Breast epithelium (tissue), 3 donors: ENCODE measurements at regions not wholly inside any gene's neighbourhood (a gene's known extent, or its start where the extent isn't known, plus 50 kb on each side); places are given as distances from the start of the nearest gene placed in this dataset.

ENCODE experiments used
- CTCF ChIP-seq, 3 donors: fragments of 450-650 bp; IDR thresholded peaks; one replicate each; pipeline ENCODE4 v1.5.1; 2016 to 2017; ENCODE audit warnings: antibody characterized with exemption in 3 of 3, mild to moderate bottlenecking in 3 of 3, moderate library complexity in 3 of 3
- POLR2A ChIP-seq: fragments of 450-650 bp; IDR thresholded peaks from one replicate; pipeline ENCODE4 v1.6.1; 2016; ENCODE audit warnings: antibody characterized with exemption, mild to moderate bottlenecking, moderate library complexity
- POLR2AphosphoS5 ChIP-seq, 3 donors: sonication (generic); formaldehyde crosslinking; IDR thresholded peaks; one replicate each; pipeline ENCODE4 v1.6.1; 2017; ENCODE audit warnings: antibody characterized with exemption in 3 of 3

GRCh38 chr12:131507094-131507493 lies 203.8 kb upstream of the SFSWAP start:
- TF ChIP-seq POLR2A = no peak
- TF ChIP-seq CTCF (IDR thresholded peaks at IDR 0.05) = no peak
- no peak for TF ChIP-seq POLR2AphosphoS5 (IDR thresholded peaks at IDR 0.05)
